Peyer's patch (tissue), 4 donors: ENCODE measurements at regions not wholly inside any gene's neighbourhood (a gene's known extent, or its start where the extent isn't known, plus 50 kb on each side); places are given as distances from the start of the nearest gene placed in this dataset.

Source experiments
- DNase-seq, 3 donors: peaks; one replicate each; pipeline ENCODE4 v3.0.0-alpha.2; 2017 to 2019
- H3K27ac ChIP-seq, 4 donors: fragments of 200-600 bp; sonication (generic); one replicate each; pipeline ENCODE4 v1.5.1; 2016 to 2019
- H3K27me3 ChIP-seq, 2 donors: fragments of 200-600 bp; sonication (generic); one replicate each; pipeline ENCODE4 v1.5.1; 2019
- H3K36me3 ChIP-seq, 3 donors: fragments of 200-600 bp; sonication (generic); one replicate each; pipeline ENCODE4 v1.5.1; 2016 to 2019
- H3K4me1 ChIP-seq, 4 donors: fragments of 200-600 bp; sonication (generic); one replicate each; pipeline ENCODE4 v1.5.1; 2016 to 2019
- H3K4me3 ChIP-seq, 4 donors: fragments of 200-600 bp; sonication (generic); 1 replicate in 3 of 4; 2 replicates in 1 of 4; pipeline ENCODE4 v1.5.1; 2016 to 2019; ENCODE audit warnings: mild to moderate bottlenecking in 1 of 4
- H3K9me3 ChIP-seq, 4 donors: fragments of 200-600 bp; sonication (generic); one replicate each; pipeline ENCODE4 v1.5.1; 2016 to 2019; ENCODE audit warnings: mild to moderate bottlenecking in 1 of 4
- CTCF ChIP-seq, 6 experiments: fragments of 450-650 bp in 4 of 6; fragments of 200-600 bp in 2 of 6; sonication (generic) in 1 of 6; IDR thresholded peaks; one replicate each; pipeline ENCODE4 v1.5.1; 2017 to 2019; ENCODE audit warnings: antibody characterized with exemption in 6 of 6, mild to moderate bottlenecking in 3 of 6, moderate library complexity in 1 of 6
- POLR2A ChIP-seq, 2 donors: fragments of 450-650 bp; IDR thresholded peaks; one replicate each; pipeline ENCODE4 v1.5.1; 2017; ENCODE audit warnings: antibody characterized with exemption in 2 of 2, mild to moderate bottlenecking in 2 of 2, moderate library complexity in 2 of 2

- Histone ChIP-seq H3K27me3 (no peaks in the 10 kb centered on the region), H3K27ac (no peak overlapping the region), H3K9me3 (no peaks in the 10 kb centered on the region), H3K36me3 (no peaks in the 10 kb centered on the region), H3K4me3 (no peak overlapping the region), H3K4me1 (no peaks in the 10 kb centered on the region)
- no peak for DNase-seq
- TF ChIP-seq CTCF (IDR thresholded peaks at IDR 0.05) (no peak), POLR2A (IDR thresholded peaks at IDR 0.05) (no peak)
Measured at GRCh38 chr1:96632045-96632664, 89.4 kb upstream of the PTBP2 start.

- Histone ChIP-seq H3K36me3 (no peaks in the 10 kb centered on the region), H3K9me3 (no peaks in the 10 kb centered on the region), H3K4me1 (no peaks in the 10 kb centered on the region), H3K27me3 (no peaks in the 10 kb centered on the region), H3K4me3 (no peak overlapping the region), H3K27ac (no peak overlapping the region)
- DNase-seq: no peak
- no peak for TF ChIP-seq CTCF (IDR thresholded peaks at IDR 0.05)
- TF ChIP-seq POLR2A (IDR thresholded peaks at IDR 0.05): no peak
Measured at GRCh38 chr1:96633695-96634094, 87.9 kb upstream of the PTBP2 start.

DNA sequence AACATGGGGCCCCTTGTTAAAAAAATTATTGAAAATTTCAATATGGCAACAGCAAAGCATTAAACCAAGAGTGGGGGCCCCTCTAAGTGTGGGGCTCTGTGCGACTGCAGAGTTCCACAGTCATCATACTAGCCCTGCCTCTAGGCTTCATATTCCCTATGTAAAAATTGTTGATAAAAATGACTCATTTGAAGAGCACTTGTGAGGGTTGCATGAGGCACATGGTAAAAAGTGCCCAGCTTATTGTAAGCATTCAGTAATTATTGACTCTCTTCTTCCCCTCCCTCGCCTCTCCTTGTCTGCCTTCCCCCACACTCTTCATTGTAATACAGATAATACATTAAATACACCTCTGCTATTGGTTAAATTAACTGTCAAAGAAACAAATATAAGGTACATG, 86.7 kb upstream of the PTBP2 start:
- H3K4me3 ChIP-seq: no peak overlapping the region
- H3K27ac ChIP-seq: no peak overlapping the region
- no peaks in the 10 kb centered on the region for H3K36me3 ChIP-seq
- no peaks in the 10 kb centered on the region for H3K27me3 ChIP-seq
- no peaks in the 10 kb centered on the region for H3K4me1 ChIP-seq
- DNase-seq: no peak
- no peak for TF ChIP-seq CTCF (IDR thresholded peaks at IDR 0.05)
- no peak for TF ChIP-seq POLR2A (IDR thresholded peaks at IDR 0.05)
- H3K9me3 ChIP-seq: no peaks in the 10 kb centered on the region

- DNase-seq: no peak
- TF ChIP-seq POLR2A (IDR thresholded peaks at IDR 0.05) (no peak), CTCF (IDR thresholded peaks at IDR 0.05) (no peak)
- no peak overlapping the region for H3K27ac ChIP-seq
- H3K4me1 ChIP-seq: no peaks in the 10 kb centered on the region
- no peaks in the 10 kb centered on the region for H3K36me3 ChIP-seq
- H3K9me3 ChIP-seq: no peaks in the 10 kb centered on the region
- no peak overlapping the region for H3K4me3 ChIP-seq
- H3K27me3 ChIP-seq: no peaks in the 10 kb centered on the region
Measured at GRCh38 chr1:96641282-96641681, 80.3 kb upstream of the PTBP2 start.

- Histone ChIP-seq H3K4me1 (no peaks in the 10 kb centered on the region), H3K27me3 (no peaks in the 10 kb centered on the region), H3K27ac (no peak overlapping the region), H3K4me3 (no peak overlapping the region), H3K9me3 (no peaks in the 10 kb centered on the region), H3K36me3 (no peaks in the 10 kb centered on the region)
- TF ChIP-seq CTCF (IDR thresholded peaks at IDR 0.05) (no peak), POLR2A (IDR thresholded peaks at IDR 0.05) (no peak)
- no peak for DNase-seq
Measured at GRCh38 chr1:96643519-96643918, 78.1 kb upstream of the PTBP2 start.

- Histone ChIP-seq H3K9me3 (no peaks in the 10 kb centered on the region), H3K27me3 (no peaks in the 10 kb centered on the region), H3K36me3 (no peaks in the 10 kb centered on the region), H3K4me3 (no peak overlapping the region), H3K4me1 (no peaks in the 10 kb centered on the region), H3K27ac (no peak overlapping the region)
- TF ChIP-seq POLR2A (IDR thresholded peaks at IDR 0.05) (no peak), CTCF (IDR thresholded peaks at IDR 0.05) (no peak)
- DNase-seq: no peak
Measured at GRCh38 chr1:96649301-96649700, 72.3 kb upstream of the PTBP2 start.
